IPS-NIHi7 (cell line): ENCODE measurements at regions not wholly inside any gene's neighbourhood (a gene's known extent, or its start where the extent isn't known, plus 50 kb on each side); places are given as distances from the start of the nearest gene placed in this dataset.
"Not testable (repeated sequence)": the region's sequence is repeated elsewhere in the genome, so short reads cannot be mapped to it uniquely, and the experiment has no call there.

Source experiments
- DNase-seq: peaks from one replicate; pipeline ENCODE4 v3.0.0; 2012; ENCODE audit warnings: mixed read lengths; ENCODE audit errors: extremely low spot score

GRCh38 chr5:159588941-159589340 lies 258.7 kb upstream of the IL12B start:
- no peak for DNase-seq

GRCh38 chr5:159593518-159594073 lies 263.3 kb upstream of the IL12B start:
- DNase-seq: no peak

GRCh38 chr5:159595561-159595960 lies 265.3 kb upstream of the IL12B start:
- not testable (repeated sequence) for DNase-seq

- DNase-seq: no peak
Measured at GRCh38 chr5:159601216-159601615, 270.9 kb upstream of the IL12B start.

- no peak for DNase-seq
Measured at GRCh38 chr5:159602434-159602833, 272.1 kb upstream of the IL12B start.

- no peak for DNase-seq
Measured at GRCh38 chr5:159605585-159605984, 275.3 kb upstream of the IL12B start.

GRCh38 chr5:159609359-159609758 lies 279.1 kb upstream of the IL12B start:
- DNase-seq: no peak

GRCh38 chr5:159610966-159611579 lies 280.8 kb upstream of the IL12B start:
- no peak for DNase-seq

GRCh38 chr5:159616952-159617351 lies 286.7 kb upstream of the IL12B start:
- no peak for DNase-seq

- DNase-seq: peak; percentile 13
Measured at GRCh38 chr5:159619826-159620225, 289.5 kb upstream of the IL12B start.

- DNase-seq: no peak
Measured at GRCh38 chr5:159620853-159621540, 290.7 kb upstream of the IL12B start.

- DNase-seq: no peak
Measured at GRCh38 chr5:159628703-159629102, 287.6 kb upstream of the ADRA1B start.

- DNase-seq: no peak
Measured at GRCh38 chr5:159629158-159629557, 287.1 kb upstream of the ADRA1B start.

GRCh38 chr5:159630545-159630944 lies 285.7 kb upstream of the ADRA1B start:
- no peak for DNase-seq

GRCh38 chr5:159631001-159631400 lies 285.3 kb upstream of the ADRA1B start:
- DNase-seq: no peak

- no peak for DNase-seq
Measured at GRCh38 chr5:159632866-159633265, 283.4 kb upstream of the ADRA1B start.

- DNase-seq: no peak
Measured at GRCh38 chr5:159638481-159638880, 277.8 kb upstream of the ADRA1B start.

GRCh38 chr5:159638954-159639559 lies 277.2 kb upstream of the ADRA1B start:
- no peak for DNase-seq

GRCh38 chr5:159639590-159639989 lies 276.7 kb upstream of the ADRA1B start:
- DNase-seq: no peak

GRCh38 chr5:159640446-159640845 lies 275.8 kb upstream of the ADRA1B start:
- no peak for DNase-seq

GRCh38 chr5:159640921-159641320 lies 275.4 kb upstream of the ADRA1B start:
- no peak for DNase-seq

GRCh38 chr5:159641371-159642039 lies 274.8 kb upstream of the ADRA1B start:
- no peak for DNase-seq
